HG02938 (cell line): ENCODE measurements at regions not wholly inside any gene's neighbourhood (a gene's known extent, or its start where the extent isn't known, plus 50 kb on each side); places are given as distances from the start of the nearest gene placed in this dataset.
A peak's percentile ranks its signal among the peaks of the same experiment; 100 is the strongest.

Experiments used
- ATAC-seq: cut with Tn5 transposase; IDR thresholded peaks from one replicate; pipeline ENCODE4 v1.9.1; 2021; ENCODE audit warnings: mild to moderate bottlenecking, moderate library complexity; ENCODE audit not compliant: unreplicated experiment

DNA sequence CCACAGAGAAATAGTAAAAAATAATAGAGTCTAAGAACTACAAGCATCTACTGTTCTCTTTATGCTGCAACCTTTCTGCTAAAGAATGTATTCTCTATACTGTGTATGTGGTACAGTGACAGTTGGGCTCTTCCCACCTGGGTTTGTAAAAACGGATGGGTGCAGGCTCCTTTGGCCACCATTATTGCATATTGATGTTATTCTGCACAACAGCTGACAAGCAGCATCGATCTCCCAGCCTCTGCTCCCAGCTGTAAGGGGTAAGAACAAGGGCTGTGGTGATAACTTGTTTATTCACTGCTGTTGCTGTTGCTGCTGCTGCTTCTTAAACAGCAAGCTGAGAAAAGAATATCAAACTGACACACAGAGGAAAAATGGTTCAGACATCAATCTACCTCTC is 56.1 kb downstream of the KCNRG start:
- no peak for ATAC-seq

- no peak for ATAC-seq
Measured at GRCh38 chr13:50072676-50073075, 57.4 kb downstream of the KCNRG start.

- no peak for ATAC-seq
Measured at GRCh38 chr13:50073340-50073739, 58.1 kb downstream of the KCNRG start.

DNA sequence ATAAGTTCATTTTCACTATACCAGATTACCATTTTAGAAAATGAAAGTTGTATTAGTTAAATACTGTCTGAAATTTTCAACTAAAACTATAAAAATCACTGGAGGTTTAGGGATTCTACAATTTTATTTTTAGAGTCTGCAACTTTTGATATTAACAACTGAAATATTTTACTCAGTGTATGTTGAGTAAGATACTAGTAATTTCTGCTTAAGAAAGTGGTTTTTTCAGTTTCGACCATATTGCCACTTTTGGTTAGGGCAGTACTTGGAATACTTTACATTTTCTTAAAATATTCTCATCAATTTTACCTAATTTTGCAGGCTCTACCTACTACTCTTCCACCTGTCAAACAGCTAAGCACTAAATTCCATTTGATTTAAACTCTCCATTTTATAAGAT is 59.6 kb downstream of the KCNRG start:
- ATAC-seq: peak; percentile 47

DNA sequence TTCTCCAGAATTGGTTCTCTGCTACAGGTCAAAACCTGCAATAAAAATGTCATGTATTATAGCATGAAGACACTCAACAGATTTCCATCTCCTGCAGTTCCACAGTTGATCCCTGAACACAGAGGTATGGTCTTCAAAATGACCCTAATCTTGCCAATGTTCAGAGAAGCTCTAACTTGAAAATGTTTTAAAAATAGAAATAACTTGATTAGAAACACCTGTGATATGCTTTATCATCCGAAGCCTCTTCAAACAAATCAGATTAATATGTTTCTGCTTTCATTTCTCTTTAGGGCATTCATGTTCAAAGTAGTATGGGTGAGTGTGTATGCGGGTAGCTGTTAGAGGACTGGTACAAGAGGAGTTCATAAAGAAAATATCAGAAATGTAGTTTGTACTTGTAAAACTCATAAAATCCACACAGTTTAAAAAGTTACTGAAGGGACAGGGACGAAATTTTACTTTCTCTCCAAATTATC is 60.4 kb downstream of the KCNRG start:
- no peak for ATAC-seq

DNA sequence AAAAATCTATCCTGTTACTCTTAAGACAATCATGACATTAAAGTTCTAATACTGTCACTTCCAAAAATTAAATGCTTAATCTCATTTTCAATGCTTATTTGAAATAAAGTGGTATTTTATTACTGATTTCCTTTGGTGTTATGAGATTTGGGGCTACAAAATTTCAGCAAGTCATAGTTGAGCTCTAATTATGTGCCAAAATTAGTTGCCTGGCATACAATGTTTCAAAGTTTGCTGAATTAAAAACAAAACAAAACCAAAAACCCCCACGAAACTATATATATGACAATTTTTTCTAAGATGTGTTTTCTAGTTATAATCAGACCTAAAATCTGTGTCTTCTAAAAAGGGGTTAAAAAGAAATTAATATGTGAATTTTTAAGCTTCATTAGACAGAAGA is 62.2 kb downstream of the KCNRG start:
- ATAC-seq: no peak

DNA sequence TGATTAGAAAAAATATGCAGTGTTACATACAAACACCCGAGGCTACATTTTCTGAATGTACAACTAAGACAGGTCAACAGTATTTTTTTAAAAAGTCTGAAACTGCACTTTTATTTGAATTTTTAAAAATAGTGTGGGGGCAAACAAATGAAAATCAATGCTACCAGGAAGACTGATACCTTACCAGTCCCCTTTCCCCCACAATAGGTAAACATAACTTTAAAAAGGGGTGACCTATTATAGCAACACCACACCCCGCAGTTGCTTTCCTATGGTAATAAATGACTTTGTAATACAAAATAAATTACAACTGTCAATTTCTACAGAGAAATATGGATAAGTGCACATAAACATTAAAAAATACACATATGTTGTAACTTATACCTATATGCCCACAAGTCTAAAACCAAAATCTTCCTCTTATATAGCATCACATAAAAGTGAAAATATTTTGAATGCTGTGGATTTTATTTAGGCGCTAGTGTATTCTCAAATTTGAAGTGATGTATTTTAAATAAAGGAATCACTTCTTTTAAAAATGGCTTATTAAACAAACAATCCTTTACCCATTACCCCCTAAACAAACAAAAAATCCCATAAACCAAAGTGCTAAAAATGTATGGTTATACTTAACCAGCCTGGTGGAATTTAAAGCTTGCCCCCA is 63.1 kb downstream of the KCNRG start:
- no peak for ATAC-seq

DNA sequence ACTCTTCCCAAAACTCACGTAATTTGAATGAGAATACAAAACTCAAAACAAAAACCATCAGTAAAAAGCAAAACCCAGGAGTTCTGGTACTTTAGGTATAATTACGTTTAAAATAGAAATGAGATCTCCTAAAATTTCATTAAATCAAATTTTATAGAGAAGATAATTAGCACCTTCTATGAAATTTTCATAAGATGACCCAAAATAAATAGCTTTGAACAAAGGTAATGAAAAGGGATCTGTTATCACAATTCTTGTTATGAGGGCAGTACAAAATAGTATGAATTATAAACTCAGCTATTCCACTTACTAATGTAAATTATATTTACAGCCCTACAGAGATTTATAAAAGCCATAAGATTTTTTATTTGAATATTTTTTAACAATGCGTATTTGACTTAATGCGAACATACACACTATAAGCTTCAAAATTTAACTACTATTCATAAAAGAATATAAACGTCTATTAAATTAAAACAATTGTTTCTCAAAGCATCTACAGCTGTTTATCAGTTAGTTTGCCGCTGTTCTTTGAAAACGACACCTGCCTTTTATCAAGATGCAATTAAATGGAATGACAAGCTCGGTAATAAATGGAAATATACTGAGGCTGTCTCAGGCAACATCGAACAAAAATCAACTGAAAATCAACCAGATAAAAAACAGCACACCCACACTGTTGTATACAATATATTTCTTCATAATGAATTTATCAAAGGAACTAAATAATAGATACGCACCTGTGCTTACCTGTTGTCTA is 63.8 kb downstream of the KCNRG start:
- no peak for ATAC-seq

- no peak for ATAC-seq
Measured at GRCh38 chr13:50079655-50080202, 64.5 kb downstream of the KCNRG start.

DNA sequence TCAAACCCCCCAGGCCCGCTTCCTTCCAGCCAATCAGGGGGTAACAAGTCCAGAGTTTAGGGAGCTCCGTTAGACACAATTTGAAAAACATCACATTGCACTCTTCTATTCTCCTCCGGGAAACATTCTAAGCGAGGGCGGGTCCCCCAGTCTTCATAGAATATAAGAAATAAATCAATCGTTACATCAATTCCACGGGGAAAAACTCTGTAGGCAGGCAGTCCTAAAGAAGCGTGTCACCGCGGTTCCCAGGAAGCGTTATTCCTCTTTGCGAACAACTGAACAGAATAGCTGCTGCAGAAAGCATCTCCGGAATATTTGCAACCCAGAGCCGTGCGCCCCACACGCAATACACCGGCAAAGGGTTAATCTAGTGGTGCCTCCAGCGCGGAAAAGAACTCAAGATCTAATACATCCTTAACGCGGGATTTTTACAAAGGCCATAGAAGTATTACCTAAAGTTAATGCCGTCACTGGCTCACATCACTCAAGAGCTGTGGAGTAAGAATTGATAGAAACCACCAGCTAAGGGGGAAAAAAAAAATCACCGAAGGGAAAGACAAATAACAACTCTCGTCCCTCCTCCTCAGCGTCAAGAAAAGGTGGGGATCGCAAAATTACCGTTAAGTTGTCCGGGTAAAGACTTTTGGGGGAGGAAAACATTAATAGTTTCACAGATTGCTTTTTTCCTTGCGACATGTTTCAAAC is 65.1 kb downstream of the KCNRG start:
- no peak for ATAC-seq

- ATAC-seq: no peak
Measured at GRCh38 chr13:50080911-50081678, 65.9 kb downstream of the KCNRG start.

DNA sequence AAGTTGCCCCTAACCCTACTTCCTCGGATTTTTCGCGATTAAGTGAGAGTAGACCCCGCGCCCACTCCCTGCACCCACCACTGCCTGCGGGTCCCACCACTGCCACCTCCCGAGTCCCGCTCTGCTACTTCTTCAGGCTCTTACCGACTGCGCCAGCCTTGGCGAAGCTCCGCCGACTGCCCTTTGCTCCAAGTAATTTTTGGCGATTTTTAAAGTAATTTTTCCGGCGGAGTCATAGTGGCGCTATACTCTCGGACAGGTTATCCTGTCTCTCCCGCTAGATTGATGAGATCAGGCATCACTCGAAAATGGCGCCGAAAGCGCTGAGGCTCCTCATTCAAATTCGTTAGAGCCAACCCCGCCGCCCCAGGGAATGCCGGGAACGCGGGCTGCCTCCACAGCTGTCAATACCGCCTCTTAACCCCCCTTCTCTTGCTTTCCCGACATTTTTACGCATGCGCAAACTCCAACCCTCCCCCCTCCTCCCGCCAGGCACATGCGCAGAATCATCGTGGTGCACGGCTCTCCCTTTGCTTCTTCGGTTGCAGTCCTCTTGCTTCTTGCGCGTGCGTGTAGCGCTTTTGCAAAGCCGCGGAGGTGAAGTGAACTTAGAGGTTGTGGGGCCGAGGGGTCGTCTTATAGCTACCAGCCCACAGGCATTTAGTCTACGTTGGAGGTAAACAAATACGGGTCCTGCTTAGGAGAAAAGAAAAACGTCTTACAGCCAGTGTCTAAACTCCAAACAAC is 66.6 kb downstream of the KCNRG start:
- ATAC-seq: peak; percentile 67

- ATAC-seq: peak; percentile 59
Measured at GRCh38 chr13:50082426-50083281, 67.4 kb downstream of the KCNRG start.

DNA sequence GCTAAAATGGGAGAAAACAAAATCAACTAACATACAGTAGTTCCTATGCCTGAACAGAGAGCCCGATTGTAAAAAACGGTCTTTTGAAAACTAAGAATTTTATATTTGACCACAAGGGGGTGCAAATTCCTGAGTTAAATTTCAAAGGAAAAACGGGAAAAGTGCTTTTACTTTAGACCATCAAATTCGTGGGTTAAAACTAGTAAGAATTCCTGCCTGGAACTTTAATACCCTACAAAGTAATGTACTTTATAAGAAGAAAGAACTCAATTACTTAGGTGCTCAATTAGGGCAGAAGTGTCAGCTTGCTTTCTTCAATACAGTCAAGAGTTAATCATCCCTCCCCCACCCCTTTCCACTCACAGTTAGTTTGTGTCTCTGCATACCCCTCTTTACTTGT is 69.8 kb downstream of the KCNRG start:
- ATAC-seq: no peak

DNA sequence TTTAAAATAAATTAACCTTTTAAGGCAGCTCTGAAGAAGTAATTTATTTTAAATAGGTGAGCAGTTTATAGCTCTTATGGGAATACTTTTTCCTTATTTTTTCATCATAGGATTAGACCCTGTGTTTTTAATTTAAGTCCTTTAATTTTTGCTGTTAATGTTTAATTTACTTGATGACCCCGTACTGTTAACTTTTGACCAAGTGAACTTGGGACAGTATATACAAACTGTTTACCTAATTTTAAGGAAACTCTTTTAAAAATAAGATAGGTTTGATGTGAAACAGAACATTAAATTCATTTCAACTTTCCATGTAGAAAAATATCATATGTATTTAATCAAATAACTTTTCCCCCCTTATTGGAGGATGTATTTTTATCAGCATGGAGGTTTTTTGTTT is 74.4 kb downstream of the KCNRG start:
- no peak for ATAC-seq

GRCh38 chr13:50090211-50090610 is 75.0 kb downstream of the KCNRG start:
- no peak for ATAC-seq

DNA sequence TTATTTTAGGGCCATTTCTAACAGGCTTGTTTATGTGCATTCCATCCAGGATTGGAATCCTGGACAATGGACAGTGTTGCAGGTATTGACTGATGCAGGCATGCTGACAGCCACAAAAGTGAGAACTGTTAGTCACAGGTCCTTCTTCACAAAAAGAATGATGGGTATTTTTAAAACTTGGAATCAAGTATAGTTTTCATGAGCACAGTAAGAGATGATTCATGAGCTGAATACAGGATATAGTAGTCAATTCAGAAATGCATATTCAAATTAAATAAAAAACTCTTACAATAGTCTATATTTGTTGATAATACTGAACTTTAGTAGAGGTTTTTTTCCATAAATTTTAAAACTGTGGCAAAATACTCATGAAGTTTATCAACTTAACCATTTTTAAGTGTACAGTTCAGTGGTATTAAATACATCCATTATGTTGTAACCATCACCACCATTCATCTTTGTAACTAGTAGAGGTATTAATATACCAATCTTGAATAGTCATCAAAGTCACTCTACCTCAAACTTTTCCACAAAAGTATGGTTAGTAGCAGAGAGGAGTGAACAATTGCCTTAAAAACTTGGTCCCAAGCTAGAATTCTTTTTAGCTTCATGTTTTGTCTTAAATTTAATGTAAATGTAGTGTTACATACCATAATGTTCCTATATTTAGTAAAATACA is 79.5 kb downstream of the KCNRG start:
- ATAC-seq: no peak

DNA sequence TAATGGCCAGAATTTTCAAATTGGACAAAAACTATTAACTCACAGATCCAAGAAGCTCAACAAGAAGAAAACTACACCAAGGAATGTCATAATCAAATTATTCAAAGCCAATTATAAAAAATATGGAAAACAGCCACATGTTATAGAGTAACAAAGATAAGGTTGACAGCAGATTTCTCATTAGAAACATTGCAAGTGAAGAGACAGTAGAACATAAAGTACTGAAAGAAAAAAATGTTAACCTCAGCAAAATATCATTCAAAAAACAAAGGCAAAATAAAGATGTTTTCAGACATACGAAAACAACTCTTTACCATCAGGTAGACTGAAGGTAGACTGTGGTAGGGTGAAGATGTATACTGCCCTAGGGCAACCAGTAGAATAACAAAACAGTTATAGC is 83.4 kb downstream of the KCNRG start:
- no peak for ATAC-seq

DNA sequence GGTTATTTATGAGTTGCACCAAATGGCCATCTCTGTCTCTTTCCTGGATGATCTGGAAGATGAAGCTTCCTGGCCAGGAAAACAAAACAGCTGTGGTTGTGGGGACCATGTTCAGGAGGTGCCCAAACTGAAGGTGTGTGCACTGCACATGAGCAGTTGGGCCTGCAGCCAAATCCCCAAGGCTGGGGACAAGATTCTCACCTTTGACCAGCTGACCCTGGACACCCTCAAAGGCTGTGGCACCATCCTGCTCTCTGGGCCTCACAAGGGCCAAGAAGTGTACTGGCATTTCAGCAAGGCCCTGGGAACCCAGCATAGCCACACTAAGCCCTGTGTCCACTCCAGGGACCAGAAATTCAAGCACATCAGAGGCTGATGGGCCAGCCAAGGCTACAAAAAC is 84.2 kb downstream of the KCNRG start:
- ATAC-seq: no peak
